ENCODE measurements at regions not wholly inside any gene's neighbourhood (a gene's known extent, or its start where the extent isn't known, plus 50 kb on each side); places are given as distances from the start of the nearest gene placed in this dataset.

DNA sequence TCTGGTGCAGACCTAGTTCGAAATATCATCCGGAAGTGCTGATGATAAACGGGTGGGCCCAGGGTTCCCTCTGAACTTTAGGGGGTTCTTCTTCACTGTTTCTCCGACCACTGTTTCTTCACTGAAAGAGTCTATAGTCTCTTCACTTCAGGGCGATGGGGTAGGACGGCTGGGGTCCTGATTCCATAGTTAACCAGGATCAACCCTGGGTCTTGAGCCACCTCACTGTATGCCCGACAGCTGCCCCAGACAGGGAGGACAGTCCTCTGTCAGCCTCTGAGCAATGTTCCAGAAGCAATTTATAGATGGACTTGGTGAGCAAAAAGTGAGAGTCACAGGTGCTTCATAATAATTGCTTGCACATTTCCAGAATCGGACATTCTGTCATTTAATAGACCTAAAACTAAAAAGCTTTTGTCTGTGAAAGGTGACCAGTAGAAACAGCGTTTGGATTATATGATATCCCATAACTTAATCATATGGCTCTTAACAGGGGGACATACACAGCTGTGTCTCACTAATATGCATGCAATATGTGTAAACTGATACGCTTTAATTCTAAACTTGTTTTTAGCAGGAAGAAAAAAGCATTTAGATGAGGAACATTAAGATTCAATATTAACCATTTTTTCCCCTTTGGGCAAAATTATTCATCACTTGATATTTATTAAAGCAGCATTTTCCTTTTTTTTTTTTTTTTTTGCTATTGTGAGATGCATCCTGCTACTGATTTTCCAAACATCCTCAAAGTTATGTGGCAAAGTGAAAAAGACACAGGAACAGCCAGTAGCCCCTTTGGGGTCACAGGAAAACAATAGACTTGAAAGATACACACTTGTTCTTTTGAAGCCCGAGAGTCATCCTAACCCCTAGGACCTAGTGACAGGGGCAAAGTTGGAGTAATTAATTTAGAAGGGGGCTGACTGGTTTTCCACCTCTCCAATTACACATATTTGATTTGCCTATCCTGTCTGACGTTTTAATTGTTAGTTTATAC, 277.0 kb downstream of the ZNF536 start:
- no peak for DNase-seq

DNA sequence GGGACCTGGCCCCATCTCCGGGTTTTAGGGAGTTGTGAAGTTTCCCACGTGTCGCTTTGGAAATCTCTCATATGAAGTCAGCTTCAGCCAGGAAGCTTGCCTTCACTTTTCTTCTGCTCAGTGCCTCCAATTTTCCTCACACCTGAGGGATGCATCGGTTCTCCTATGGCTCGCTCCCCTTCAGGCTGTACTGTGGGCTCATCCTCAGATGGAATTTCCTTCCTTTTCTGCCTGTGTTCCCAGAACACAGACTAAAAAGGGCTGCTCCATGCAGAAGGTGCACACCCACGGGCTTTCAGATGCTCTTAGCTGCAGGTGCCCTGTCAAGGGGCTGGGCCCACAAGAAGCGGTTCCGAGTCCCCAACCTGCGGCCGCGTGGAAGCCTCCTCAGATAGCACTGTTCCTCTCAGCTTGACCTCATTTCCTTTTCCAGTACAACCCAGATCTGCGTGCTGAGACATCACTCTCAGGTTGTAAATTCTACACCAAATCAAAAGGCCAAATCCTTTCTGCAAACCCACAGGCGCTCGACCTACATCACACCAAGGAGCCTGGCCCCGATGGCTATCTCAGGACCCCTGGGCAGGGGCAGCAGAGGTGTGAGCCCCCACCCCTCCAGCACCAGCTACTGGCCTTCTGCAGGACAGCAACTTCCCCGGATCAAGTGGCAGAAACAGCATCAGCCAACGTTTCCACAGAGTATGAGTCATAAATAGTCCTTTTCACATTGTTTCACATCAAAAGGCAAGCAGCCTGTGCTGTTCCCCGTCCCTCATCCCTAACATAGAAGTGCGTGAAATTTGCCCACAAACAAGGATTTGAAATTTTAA, 275.9 kb downstream of the ZNF536 start:
- no peak for DNase-seq

DNA sequence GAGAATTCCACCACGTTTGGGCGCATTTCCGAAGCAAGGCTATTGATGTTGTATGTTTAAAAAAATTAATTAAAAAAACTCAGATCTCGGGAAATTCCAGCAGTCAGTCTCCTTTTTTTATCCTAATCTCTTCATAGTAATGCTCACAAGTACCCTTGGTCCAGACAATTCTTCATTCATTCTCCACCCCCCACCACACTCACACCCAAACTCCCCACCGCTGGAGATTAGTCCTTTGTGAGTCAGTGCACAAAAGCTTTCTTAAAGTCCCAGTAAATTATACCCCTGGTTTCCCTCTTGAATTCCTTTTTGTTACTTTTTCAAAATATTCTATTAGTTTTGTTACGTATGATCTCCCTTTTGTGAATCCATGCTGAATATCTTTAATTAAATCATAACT, 274.6 kb downstream of the ZNF536 start:
- DNase-seq, result no peak

DNA sequence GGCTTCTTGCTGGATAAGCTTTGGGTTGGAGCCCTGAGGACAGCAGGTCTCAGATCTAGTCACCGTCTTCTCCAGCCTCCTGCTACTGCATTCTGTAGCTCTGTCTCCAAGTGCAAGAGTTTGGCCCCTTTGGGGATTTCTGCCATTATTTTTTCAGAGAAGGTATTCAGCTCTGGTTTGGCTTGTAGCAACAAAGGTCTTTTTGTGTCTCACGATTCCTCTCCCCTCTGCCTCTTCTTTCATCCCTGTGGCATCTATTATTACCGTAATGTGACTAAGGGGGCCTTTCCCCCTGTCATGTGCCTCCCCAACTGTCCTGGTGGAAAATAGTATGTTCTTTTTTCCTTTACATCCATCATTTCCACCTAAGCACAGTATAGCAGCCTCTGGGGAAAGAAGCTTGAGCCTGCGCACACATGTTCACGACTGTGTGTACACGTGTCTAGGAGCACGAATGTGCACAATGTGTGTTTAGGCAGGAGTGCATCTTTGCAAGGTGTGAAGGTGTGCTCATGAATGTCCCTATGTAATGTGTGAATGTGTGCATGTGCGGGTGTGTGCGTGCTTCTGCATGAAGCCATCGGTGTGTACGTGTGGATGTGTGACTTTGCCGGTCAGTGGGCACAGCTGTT, 273.9 kb downstream of the ZNF536 start:
- no peak for DNase-seq

DNA sequence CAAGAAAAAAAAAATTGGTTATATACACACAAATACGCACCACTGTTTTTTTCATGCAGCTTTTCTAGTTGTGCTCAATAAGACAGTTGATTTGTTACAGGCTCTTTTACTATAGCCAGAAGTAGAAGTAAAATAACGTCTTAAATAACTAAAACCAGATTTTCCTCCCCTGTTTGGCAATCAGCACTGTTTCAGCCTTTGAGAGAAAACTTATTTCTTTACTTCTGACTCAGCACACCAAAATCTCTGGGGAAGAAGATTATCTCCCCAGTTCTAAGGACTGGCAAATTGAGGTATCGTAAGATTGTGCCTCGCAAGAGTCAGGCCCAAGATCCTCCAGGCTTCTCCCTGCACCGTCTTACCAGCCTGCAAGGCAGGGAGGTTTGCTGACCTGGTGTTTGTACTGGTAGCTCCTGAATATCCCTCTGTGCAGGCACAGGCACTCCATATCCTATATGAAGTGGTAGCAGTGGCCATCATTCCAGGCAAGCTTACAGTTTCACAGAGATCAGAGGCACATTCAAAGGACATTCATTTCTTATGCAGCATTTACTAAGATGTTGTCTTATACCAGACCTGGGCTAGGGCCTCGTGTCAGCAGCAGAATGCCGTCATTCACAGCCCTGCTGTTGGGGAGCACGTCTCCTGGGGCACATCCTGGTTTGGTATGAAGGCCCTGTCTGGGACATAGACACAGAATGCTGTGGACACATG, 268.2 kb downstream of the ZNF536 start:
- DNase-seq, result no peak

DNA sequence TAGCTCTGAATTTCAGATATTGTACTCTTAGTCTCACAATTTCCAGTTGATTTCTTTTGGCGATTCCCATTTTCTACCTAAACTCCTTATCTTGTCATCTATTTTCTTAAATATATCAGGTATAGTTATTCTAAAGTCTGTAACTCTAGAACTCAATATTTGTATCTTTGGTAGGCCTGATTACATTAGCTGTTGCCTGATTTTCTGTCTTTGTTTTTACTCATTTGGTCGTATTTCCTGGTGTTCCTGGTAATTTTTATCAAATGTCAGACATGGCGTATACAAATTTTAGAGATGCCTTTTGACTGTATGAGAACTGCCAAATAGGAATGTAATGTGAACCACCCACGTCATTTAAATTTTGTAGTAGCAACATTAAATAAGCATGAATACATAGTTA, 266.7 kb downstream of the ZNF536 start:
- no peak for DNase-seq

DNA sequence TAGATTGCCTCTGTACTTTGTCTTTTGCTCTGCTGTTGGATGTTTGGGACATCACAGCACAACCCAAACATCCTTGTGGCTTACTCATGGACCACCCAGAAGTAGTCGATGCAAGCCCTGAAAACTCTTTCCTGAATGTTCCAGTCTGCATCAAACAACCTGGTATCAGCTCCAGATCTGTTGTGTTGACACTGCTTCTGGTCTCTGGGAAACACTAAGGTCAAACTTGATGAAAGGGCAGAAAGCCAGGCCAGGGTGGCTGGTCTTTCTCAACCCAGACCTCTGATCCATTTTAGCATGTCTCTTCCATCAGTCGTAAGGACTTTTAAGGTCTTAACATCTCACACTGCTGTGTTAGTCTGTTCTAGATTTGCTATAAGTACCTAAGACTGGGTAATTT, 265.7 kb downstream of the ZNF536 start:
- no peak for DNase-seq

DNA sequence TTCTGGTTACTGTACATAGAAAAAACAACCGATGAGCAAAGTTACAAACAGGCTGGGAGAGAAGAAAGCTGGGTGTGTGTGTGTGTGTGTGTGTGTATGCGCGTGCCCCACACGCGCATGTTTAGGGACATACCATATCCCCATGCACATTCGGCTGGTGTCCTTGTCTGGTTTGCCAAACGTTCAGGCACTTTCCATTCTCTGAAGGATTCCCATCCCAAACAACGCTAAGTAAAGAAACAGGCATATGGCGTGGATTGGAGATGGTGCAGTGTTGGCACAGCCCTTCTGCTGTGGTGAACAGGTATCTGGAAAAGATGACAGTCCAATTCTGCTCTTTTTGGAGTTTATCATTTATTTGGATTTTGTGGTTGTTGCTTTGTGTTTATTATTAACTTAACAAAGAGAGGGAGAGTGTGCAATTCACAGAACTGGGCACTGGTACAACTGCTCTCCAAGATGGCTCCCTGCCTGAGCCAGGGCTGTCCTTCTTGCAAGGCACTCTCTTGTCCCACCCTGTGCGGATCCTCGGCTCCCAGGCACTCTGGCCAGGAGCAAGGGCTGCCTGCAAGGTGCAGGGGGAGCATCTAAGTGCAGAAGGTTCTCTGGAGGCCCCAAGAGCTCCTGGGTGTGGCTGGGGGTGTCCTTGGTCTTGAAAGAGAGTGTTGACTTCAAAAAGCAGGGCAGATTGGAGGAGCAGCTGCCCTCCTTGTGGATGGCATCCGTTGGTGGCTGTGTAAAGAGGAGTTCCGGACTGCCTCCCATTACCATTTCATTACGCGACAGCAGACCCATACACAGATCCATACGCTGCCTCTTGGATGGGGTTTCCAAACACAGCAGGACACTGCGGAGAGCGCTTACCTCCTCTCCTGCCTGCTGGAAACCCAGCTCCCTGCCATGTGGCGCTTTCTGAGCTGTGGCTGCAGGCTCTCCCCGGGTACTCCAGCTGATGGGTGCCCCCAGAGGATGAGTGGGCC, 263.1 kb downstream of the ZNF536 start:
- no peak for DNase-seq

DNA sequence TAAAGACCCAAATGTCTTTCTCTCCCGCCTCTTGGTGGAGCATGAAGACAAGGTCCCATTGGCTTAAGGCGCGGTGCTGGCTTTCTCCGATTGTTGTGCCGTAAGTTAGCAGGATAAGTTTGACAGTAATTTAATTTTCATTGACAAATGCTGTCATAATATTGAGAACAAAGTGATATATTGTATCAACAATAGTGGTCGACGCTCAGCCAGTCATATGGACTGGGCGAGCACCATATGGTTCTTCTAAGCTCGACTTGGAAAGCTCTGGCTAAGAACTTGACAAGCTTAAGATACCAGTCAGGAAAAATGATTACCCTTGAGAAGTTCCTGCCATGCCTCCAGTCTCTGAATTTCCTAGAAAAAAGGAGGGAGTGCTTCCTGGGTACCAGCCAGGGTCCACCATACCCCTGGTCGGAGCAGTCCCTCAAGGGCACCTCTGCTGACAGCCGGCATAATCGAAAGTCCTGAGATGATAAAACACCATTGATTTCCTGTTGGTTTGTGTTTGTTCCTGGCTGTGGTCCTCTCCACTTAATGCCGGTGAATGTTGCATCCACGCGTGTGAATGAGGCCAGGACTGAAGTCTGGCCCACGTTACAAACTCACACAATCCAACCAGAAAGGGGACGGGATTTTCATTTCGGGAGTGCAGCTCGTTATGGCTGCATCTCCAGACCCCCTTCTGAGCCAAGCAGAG, 262.1 kb downstream of the ZNF536 start:
- no peak for DNase-seq

DNA sequence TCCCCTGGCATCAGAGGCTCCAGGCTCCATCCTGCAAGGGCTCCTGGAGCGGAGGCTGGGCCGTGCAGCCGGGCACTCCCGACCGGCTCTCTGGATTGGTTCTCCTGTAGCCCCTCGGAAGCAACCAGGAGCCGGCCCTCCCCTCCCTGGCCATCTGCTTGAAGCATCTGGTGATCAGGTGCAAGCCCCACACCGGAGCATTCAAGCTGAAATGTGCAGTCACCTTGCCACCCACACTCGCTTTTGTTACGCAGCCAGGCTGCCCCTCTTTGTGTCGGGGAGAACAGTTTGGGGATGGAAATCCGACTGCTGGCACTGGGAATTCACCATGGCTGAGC, 258.8 kb downstream of the ZNF536 start:
- DNase-seq, result no peak

DNA sequence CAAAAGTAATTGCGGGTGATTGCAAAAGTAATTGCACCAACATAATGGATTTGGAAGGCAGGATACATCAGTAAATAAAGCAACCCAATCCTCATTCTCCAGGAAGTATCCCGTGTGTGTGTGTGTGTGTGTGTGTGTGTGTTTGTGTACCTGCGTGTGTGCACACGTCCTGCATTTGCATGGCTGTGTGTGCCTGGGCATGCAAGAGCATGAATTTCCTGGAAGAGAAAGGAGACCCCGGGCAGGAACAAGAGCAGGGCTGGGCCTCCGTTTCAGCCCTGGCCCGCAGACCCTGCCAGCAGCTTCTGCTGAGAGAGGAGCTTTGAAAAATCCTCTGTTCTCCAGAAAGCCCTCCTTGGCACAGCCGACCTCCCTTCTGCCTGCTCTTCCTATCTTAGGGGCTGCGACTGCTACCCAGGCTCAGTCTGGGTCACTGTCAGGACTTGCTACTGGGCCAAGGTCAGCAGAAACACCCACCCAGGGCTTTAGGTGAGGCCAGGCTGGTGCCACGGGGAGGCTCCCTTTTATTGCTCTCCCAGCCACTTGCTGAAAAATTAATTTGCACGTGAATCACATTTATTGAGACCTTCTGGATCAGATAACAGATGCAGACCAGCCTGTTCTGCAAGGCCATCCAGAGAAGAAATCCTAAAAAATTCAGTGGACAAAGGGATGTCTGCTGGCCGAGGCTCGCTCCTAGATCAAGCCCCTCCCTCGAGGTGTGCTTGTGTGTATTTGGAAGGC, 258.3 kb downstream of the ZNF536 start:
- DNase-seq, result no peak

DNA sequence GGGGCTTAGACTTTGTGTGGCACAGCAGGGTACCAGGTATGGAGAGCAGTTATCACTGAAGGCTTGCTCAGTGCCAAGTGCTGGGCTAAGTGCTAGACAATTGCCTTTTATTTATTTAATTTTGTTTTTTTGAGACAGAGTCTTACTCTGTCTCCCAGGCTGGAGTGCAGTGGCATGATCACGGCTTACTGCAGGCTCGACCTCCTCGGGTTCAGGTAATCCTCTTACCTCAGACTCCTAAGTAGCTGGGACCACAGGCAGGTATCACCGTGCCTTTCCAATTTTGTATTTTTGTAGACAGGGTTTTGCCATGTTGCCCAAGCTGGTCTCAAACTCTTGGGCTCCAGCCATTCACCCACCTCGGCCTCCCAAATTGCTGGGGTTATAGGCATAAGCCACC, 256.9 kb downstream of the ZNF536 start:
- no peak for DNase-seq

DNA sequence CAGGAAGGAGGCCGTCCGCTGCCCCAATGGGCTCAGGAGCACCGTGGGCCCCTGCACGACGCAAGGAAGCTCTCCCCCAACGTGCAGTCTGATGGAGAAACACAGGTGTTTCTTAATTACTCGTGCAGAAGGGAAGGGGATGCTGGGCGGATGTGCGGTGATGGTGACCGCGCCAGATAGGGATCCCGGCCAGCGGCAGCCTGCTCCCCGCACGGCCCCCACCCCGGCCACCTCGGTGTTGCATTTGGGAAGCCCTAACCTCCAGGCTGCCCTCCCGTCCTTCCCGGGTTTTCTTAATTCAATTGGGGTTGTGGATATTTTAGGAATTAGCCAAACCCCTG, 254.4 kb downstream of the ZNF536 start:
- DNase-seq, result no peak

DNA sequence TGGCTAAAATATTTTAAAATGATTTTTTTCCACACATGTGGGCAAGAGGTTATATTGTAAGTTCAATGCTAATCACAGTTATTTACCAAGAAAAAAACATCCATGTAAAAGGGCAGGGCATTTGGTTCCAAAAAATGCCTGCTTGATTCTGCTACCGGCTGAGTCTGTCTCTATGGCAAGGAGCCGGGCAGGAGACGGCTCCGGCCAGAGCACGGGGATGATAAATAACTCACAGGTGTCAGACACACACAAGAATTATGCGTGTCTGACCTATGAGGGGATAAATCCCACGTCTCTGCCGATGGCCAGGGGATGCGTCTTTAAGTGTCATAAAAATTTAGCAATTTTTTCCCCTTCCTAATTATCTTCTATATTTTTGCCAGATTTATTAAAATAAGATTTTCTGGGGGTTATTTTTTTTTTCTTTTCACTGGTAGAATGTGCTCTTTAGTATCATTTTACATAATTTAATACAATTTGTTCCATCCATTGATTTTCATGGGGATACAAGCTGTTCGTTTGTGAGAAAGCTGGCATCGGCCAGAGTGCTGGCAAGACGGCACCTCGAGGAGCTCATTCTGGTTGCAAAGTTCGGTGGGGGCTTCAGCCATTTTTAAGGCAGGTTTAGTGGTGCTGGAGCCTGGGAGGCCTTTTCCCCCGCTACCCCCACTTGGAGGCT, 253.9 kb downstream of the ZNF536 start:
- DNase-seq, result no peak

DNA sequence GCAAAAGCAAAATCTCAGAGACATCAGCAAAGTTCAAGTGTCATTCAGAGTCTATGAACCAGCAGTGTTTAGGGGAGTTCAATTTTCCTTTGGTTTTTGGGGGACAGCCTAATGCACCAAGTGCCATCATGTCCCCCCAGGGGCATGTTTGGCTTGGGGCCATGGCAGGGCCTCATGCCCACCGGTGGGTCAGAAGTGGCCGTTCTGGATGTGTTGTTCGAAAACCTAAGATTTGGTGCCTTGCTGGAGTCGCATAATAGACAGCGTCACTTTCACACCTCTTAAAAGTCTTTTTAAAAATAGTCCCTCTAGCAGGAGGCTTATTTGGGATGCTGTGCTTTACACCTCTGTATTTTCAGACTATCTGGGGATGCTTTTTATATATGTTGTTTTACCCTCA, 250.1 kb downstream of the ZNF536 start:
- DNase-seq, result no peak

DNA sequence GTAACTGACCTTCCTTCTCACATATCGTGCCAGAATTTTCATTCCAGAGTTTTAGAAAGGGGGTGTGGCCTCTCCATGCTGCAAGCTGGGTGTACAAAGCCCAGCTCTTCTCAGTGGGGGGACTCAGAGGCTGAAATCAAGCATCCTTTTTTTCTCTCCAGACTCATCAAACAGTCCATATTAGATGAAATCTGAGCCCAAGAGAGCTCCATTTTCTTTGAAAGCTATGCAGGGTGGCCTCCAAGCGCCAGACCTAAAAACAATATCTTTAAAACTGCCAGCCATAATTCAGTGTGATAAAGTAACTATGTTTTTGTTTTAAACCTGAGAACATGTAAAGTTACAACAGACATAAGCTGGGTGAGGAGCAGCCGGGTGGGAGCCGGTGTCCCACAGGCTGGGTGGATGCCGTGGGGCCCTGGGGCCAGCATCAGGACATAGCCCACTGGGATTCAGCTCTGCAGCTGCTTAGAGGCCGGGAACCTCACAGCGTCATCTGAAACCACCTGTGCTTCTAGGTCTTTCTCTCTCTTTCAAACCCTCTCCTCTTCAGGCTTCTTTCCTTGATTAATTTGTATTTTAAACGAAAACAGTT, 249.2 kb downstream of the ZNF536 start:
- DNase-seq, result no peak

DNA sequence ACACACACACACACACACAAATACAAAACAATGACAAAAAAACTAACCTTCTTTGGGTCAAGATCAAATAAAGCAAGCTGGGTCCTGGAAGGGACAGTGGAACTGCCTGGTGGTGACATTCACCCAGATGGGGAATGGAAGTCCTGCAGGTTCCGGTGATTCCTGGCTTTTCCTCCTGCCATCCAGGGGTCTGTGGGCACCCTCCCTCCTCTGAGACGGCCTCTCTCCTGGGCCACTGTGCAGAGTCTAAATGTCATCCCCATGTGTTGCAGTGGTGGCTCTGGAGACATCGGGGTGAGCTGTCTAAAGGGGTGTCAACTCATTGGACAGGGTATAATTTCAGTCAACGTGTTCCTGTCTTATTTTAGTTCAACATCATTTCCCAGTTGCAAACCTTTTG, 248.2 kb downstream of the ZNF536 start:
- DNase-seq, result no peak

DNA sequence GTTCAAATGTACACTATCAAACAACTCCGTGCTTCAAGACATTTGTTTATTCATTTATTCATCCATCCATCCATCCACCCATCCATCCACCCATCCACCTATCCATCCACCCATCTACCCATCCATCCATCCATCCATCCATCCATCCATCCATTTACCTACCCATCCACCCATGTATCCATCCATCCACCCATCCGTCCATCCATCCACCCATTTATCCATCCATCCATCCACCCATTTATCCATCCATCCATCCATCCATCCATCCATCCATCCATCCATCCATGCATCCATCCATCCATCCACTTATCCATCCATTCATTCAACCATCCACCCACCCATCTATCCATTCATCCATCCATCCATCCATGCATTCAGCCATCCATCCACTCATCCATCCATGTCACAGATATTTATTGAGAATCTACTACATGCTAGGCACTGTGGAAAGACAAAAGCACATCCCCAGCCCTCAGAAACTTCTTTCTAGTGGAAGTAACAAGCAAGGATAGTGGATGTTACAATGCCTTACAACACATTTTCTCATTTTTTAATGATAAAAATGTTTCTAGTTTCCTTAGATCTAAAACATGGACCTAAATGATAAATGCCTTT, 237.6 kb downstream of the ZNF536 start:
- DNase-seq, result no peak

DNA sequence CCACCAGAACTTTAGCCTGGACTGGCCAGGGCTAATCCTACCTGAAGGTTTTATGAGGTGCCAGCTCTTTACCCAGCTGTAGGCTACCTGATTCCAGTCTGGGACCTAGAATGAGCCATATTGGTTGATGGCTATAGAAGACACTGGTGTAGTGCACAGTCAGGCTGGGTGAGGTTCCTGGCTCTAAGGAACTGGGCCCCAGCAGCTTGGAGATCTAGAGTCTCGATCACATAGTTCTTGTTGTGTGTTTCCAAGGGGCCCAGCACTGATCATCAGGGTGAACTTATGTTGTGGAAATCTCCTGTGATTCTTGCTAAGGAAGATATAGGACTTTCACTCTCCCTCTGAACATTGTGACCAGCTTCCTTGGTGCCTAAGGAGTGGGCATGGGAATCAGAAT, 236.3 kb downstream of the ZNF536 start:
- no peak for DNase-seq

Measured in hematopoietic multipotent progenitor cell treated with erythropoietin and hydrocortisone succinate and interleukin-3 and kit ligand, for 8 days (in vitro differentiated cells).